22Rv1 (cell line): ENCODE measurements at regions not wholly inside any gene's neighbourhood (a gene's known extent, or its start where the extent isn't known, plus 50 kb on each side); places are given as distances from the start of the nearest gene placed in this dataset.

Experiments used
- CTCF ChIP-seq: fragments of 450-650 bp; IDR thresholded peaks from 2 replicates; pipeline ENCODE4 v1.5.1; 2017; ENCODE audit warnings: mild to moderate bottlenecking
- ZFX ChIP-seq: fragments of 450-650 bp; IDR thresholded peaks from 2 replicates; pipeline ENCODE4 v1.6.1; 2017; ENCODE audit warnings: antibody characterized with exemption, borderline replicate concordance

DNA sequence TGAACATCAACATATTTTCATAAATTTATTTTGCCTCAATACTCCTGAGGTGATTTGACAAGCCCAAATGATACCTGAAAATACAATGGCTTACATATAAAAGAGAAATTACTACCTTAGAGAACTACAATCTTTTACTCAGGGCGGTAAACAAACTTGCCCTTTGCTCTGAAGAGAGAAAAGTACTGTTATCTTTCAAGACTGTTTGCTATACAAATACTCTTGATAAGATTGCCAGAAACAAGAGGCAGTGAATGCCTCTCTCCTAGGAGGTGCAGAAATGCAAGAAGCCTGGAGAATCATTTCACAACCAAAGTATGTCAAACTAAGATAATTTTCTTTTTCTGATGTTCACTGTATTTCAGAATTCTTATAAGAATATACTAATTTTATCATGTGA lies 160.3 kb downstream of the ALX1 start:
- TF ChIP-seq CTCF (no peak), ZFX (no peak)
